ENCODE measurements at regions not wholly inside any gene's neighbourhood (a gene's known extent, or its start where the extent isn't known, plus 50 kb on each side); places are given as distances from the start of the nearest gene placed in this dataset.

DNA sequence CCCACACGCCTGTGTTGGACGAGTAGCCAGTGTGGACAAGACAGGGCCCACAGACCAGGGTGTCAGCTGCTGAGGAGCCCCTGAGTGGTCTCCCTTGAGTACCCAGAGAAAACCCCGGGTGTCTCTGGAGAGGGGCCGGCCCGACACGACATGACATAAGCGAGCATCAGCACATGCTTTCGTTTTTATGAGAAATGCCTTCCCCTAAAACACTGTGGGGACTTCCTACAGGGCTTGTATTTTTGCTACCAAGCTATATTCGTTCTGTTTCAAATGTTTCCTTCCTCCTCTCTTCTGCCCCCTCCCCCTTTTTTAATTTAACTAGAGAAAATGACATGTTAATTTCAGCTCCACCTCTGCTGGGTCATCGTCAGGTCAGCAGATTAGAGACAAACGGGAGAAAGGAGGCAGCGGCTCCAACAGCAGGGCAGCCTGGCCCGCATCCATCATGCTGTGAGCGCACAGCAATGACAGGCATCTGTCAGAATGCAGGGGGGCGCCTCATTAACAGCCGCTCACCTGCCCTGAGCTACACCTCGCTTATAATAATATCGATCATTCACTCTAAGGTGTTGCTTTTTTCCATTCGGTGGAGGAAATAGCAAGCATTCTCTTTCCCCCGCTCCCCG lies 286.2 kb downstream of the ZNF516 start:
- TF ChIP-seq, protein P1, sequence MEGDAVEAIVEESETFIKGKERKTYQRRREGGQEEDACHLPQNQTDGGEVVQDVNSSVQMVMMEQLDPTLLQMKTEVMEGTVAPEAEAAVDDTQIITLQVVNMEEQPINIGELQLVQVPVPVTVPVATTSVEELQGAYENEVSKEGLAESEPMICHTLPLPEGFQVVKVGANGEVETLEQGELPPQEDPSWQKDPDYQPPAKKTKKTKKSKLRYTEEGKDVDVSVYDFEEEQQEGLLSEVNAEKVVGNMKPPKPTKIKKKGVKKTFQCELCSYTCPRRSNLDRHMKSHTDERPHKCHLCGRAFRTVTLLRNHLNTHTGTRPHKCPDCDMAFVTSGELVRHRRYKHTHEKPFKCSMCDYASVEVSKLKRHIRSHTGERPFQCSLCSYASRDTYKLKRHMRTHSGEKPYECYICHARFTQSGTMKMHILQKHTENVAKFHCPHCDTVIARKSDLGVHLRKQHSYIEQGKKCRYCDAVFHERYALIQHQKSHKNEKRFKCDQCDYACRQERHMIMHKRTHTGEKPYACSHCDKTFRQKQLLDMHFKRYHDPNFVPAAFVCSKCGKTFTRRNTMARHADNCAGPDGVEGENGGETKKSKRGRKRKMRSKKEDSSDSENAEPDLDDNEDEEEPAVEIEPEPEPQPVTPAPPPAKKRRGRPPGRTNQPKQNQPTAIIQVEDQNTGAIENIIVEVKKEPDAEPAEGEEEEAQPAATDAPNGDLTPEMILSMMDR (IDR thresholded peaks at IDR 0.05), result no peak
- no peaks in the 10 kb centered on the region for H3K9me3 ChIP-seq
- DNase-seq (no peak), ATAC-seq (no peak)
- intact Hi-C loops (cut with DNase I, micrococcal nuclease), result no loop called here
- H3K4me1 ChIP-seq (ENCODE audit: low read depth), result no peaks in the 10 kb centered on the region
- H3K4me3 ChIP-seq, result no peak overlapping the region
- no peaks in the 10 kb centered on the region for H3K36me3 ChIP-seq (ENCODE audit: low read depth)

DNA sequence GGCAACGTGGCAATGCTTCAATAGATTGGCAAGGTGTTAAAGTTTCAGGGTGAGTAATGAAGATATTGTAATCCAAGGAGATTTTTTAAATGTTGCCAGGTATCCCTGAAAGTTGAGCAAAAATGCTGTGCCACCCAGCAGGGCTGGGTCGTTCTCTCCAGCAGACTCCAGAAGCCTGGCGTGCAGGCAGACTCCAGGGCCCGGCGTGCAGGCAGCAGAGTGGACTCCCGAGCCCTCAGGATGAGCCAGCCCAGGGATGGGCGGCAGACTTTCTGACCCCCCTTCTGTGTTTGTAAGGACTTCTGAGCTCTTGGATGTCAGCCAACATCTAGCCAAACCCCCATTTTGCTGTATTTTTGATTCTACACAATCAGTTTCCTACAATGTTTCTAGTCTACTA lies 289.1 kb downstream of the ZNF516 start:
- DNase-seq (no peak), ATAC-seq (no peak)
- TF ChIP-seq, protein P1 (IDR thresholded peaks at IDR 0.05), result no peak
- Histone ChIP-seq H3K4me1 (ENCODE audit: low read depth) (no peaks in the 10 kb centered on the region), H3K4me3 (no peak overlapping the region), H3K36me3 (ENCODE audit: low read depth) (no peaks in the 10 kb centered on the region), H3K9me3 (no peaks in the 10 kb centered on the region)
- intact Hi-C loops (cut with DNase I, micrococcal nuclease), result no loop called here

DNA sequence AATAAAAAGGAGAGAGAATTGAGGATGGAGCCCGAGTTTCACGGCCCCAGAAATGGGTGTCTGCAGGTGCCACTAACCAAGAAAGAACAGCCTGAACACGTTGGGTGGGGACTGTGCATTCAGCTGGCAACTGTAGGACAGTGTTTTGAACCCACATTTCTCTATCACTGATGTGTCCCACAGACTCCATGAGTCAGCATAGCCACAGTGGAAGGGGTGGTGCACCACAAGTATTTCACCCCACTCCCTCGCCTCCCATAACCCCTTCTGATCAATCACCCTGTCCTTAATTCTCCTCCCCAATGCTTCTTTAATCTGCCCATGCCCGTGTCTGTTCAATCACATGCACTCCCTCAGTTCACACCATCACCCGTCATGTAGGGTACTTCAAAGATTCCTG lies 291.5 kb downstream of the ZNF516 start:
- no peaks in the 10 kb centered on the region for H3K36me3 ChIP-seq (ENCODE audit: low read depth)
- TF ChIP-seq, protein P1 (IDR thresholded peaks at IDR 0.05), result no peak
- ATAC-seq (no peak), DNase-seq (no peak)
- intact Hi-C loops (cut with DNase I, micrococcal nuclease), result no loop called here
- H3K9me3 ChIP-seq, result no peaks in the 10 kb centered on the region
- H3K4me3 ChIP-seq, result no peak overlapping the region
- H3K4me1 ChIP-seq (ENCODE audit: low read depth), result no peaks in the 10 kb centered on the region

DNA sequence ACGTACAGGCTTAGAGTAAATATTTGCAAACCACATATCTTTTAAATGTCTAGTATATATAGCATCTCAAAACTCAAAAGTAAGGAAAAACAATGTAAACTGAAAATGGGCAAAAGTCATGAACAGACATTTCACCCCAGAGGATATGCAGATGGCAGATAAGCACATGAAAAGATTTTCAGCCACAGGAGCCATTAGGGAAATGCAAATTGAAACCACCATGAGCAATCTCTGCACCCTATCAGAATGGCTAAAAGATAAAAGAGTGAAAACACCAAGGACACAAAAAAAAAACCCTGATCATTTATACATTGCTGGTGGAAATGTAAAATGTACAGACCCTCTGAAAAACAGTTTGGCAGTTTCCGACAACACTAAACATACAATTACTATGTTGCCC lies 292.7 kb downstream of the ZNF516 start:
- intact Hi-C loops (cut with DNase I, micrococcal nuclease), result no loop called here

DNA sequence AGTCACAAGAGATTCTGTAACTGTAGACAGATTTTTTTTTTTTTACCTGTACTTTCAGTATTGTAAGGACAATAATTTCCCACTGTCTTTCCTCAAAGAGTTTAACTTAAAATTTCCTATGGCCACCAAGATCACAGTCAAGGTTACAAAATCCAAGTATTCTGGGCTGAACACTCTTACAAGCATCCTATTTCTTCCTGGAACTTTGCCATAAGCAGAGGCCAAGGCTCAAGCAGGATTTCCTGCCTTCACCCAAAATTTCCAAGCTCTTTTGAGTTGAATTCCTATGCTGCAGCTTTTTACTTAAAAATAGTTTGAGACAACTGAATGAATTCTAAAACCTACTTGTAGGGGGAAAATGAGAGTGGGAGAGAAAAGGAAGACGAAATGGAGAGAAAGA lies 299.4 kb downstream of the ZNF516 start:
- TF ChIP-seq, protein P1 (IDR thresholded peaks at IDR 0.05), result no peak
- ATAC-seq (no peak), DNase-seq (no peak)
- Histone ChIP-seq H3K4me3 (no peak overlapping the region), H3K4me1 (ENCODE audit: low read depth) (no peaks in the 10 kb centered on the region), H3K9me3 (peaks cover 3% of the 10 kb centered on the region), H3K36me3 (ENCODE audit: low read depth) (no peaks in the 10 kb centered on the region)
- intact Hi-C loops (cut with DNase I, micrococcal nuclease), result no loop called here

More for the DNA sequence above, 292.7 kb downstream of the ZNF516 start:
- no peaks in the 10 kb centered on the region for H3K36me3 ChIP-seq (ENCODE audit: low read depth)
- H3K4me3 ChIP-seq, result no peak overlapping the region
- DNase-seq (no peak), ATAC-seq (no peak)
- TF ChIP-seq, protein P1 (IDR thresholded peaks at IDR 0.05), result no peak
- no peaks in the 10 kb centered on the region for H3K4me1 ChIP-seq (ENCODE audit: low read depth)
- H3K9me3 ChIP-seq, result no peaks in the 10 kb centered on the region

DNA sequence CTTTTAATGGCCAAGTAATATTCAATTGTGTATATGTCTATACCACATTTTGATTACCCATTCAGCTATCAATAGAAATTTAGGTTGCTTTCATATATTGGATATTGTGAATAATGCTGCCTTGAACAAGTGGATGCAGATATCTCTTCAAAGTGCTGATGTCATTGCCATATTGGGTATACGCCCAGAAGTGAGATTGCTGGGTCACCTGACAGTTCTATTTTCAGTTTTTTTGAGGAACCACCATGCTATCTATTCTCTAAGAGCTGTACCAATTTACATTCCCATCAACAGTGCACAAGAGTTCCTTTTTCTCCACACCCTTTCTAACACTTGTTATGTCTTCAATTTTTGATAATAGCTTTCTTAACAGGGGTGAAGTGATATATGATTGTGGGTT lies 306.9 kb downstream of the ZNF516 start:
- intact Hi-C loops (cut with DNase I, micrococcal nuclease), result no loop called here
- Histone ChIP-seq H3K4me1 (ENCODE audit: low read depth) (no peaks in the 10 kb centered on the region), H3K9me3 (peaks cover 5% of the 10 kb centered on the region), H3K36me3 (ENCODE audit: low read depth) (no peaks in the 10 kb centered on the region), H3K4me3 (no peak overlapping the region)
- TF ChIP-seq, protein P1 (IDR thresholded peaks at IDR 0.05), result no peak
- no peak for ATAC-seq
- no peak for DNase-seq
